Activated B cell treated with CpG ODN at 0.5 μM for 24 hours (primary cell): ENCODE measurements at regions not wholly inside any gene's neighbourhood (a gene's known extent, or its start where the extent isn't known, plus 50 kb on each side); places are given as distances from the start of the nearest gene placed in this dataset.

Source experiments
- ATAC-seq: fragments of 200-7000 bp; cut with Tn5 transposase; one replicate; pipeline ENCODE4 v1.10.0; 2021; ENCODE audit warnings: low read depth, mild to moderate bottlenecking, moderate library complexity
- CTCF ChIA-PET: fragments of 350-600 bp; sonication (Branson Sonifier 250); formaldehyde crosslinking; loops from one replicate; lab custom pipeline; 2021; ENCODE audit warnings: antibody characterized with exemption; lab: Charles Lee
- POLR2A ChIA-PET: fragments of 350-600 bp; sonication (Branson Sonifier 250); formaldehyde crosslinking; loops from one replicate; lab custom pipeline; 2021; ENCODE audit warnings: antibody characterized with exemption; lab: Charles Lee
- DNase-seq: peaks from one replicate; pipeline ENCODE4 v3.0.0; 2022
- H3K27ac Mint-ChIP-seq: one replicate; pipeline ENCODE4 v1.8.0; 2020; ENCODE audit warnings: mixed read lengths
- H3K27me3 Mint-ChIP-seq: one replicate; pipeline ENCODE4 v1.8.0; 2021; ENCODE audit warnings: mixed read lengths
- H3K36me3 Mint-ChIP-seq: one replicate; pipeline ENCODE4 v1.8.0; 2021; ENCODE audit warnings: low read depth, mixed read lengths
- H3K4me1 Mint-ChIP-seq: one replicate; pipeline ENCODE4 v1.8.0; 2021; ENCODE audit warnings: mixed read lengths
- H3K4me3 Mint-ChIP-seq: one replicate; pipeline ENCODE4 v1.8.0; 2020; ENCODE audit warnings: mild to moderate bottlenecking, mixed read lengths
- H3K9me3 Mint-ChIP-seq: one replicate; pipeline ENCODE4 v1.8.0; 2020; ENCODE audit warnings: mixed read lengths
- CTCF ChIP-seq: fragments of 200-600 bp; IDR thresholded peaks from one replicate; pipeline ENCODE4 v1.8.0; 2022; ENCODE audit warnings: antibody characterized with exemption, mild to moderate bottlenecking
- intact Hi-C: fragments of 100-400 bp; cut with micrococcal nuclease; formaldehyde crosslinking; loops from one replicate; pipeline ENCODE4 v1.15.1; 2024

- H3K9me3 Mint-ChIP-seq: no peaks in the 10 kb centered on the region
- POLR2A ChIA-PET: no interaction called here
- H3K27me3 Mint-ChIP-seq: no peaks in the 10 kb centered on the region
- no peak for DNase-seq
- H3K36me3 Mint-ChIP-seq: no peaks in the 10 kb centered on the region
- no peak for TF ChIP-seq CTCF
- no peaks in the 10 kb centered on the region for H3K4me1 Mint-ChIP-seq
- CTCF ChIA-PET: no interaction called here
- H3K4me3 Mint-ChIP-seq: no peak overlapping the region
- intact Hi-C loops: no loop called here
- no peak for ATAC-seq
- H3K27ac Mint-ChIP-seq: no peak overlapping the region
Measured at GRCh38 chr10:10551596-10552301, 465.9 kb upstream of the CELF2 start.

GRCh38 chr10:10552948-10553347 is 464.7 kb upstream of the CELF2 start:
- ATAC-seq (no peak), DNase-seq (no peak)
- no peak overlapping the region for H3K4me3 Mint-ChIP-seq
- no peaks in the 10 kb centered on the region for H3K9me3 Mint-ChIP-seq
- no peaks in the 10 kb centered on the region for H3K27me3 Mint-ChIP-seq
- H3K27ac Mint-ChIP-seq: no peak overlapping the region
- ChIA-PET CTCF (no interaction called here), POLR2A (no interaction called here)
- intact Hi-C loops: no loop called here
- no peaks in the 10 kb centered on the region for H3K36me3 Mint-ChIP-seq
- H3K4me1 Mint-ChIP-seq: no peaks in the 10 kb centered on the region
- TF ChIP-seq CTCF: no peak

GRCh38 chr10:10564081-10564794 is 453.4 kb upstream of the CELF2 start:
- ChIA-PET CTCF (no interaction called here), POLR2A (no interaction called here)
- Mint-ChIP-seq H3K9me3 (peaks cover 2% of the 10 kb centered on the region), H3K27ac (no peak overlapping the region), H3K4me1 (no peaks in the 10 kb centered on the region), H3K4me3 (no peak overlapping the region), H3K27me3 (peaks cover 4% of the 10 kb centered on the region), H3K36me3 (no peaks in the 10 kb centered on the region)
- TF ChIP-seq CTCF: no peak
- DNase-seq (no peak), ATAC-seq (no peak)
- intact Hi-C loops: no loop called here

- no peaks in the 10 kb centered on the region for H3K4me1 Mint-ChIP-seq
Measured at GRCh38 chr10:10576937-10577336, 440.7 kb upstream of the CELF2 start.

More at GRCh38 chr10:10576937-10577336, 440.7 kb upstream of the CELF2 start:
- Mint-ChIP-seq H3K36me3 (no peaks in the 10 kb centered on the region), H3K27ac (no peak overlapping the region), H3K27me3 (peaks cover 1% of the 10 kb centered on the region), H3K4me3 (no peak overlapping the region), H3K9me3 (peaks cover 2% of the 10 kb centered on the region)
- DNase-seq: no peak
- ATAC-seq: no peak
- ChIA-PET POLR2A (no interaction called here), CTCF (no interaction called here)
- no peak for TF ChIP-seq CTCF
- intact Hi-C loops: no loop called here
